Astrocyte (in vitro differentiated cells and primary cell): ENCODE measurements at regions not wholly inside any gene's neighbourhood (a gene's known extent, or its start where the extent isn't known, plus 50 kb on each side); places are given as distances from the start of the nearest gene placed in this dataset.
"Not testable (repeated sequence)": the region's sequence is repeated elsewhere in the genome, so short reads cannot be mapped to it uniquely, and the experiment has no call there.

ENCODE experiments used
- CTCF ChIP-seq: IDR thresholded peaks from 2 replicates; pipeline ENCODE4 v1.5.1; 2011; ENCODE audit warnings: low read depth, mild to moderate bottlenecking, inconsistent platforms, low read length, moderate library complexity; ENCODE audit not compliant: insufficient read depth
- EZH2 ChIP-seq: IDR thresholded peaks from 2 replicates; pipeline ENCODE4 v1.6.1; 2012; ENCODE audit warnings: mild to moderate bottlenecking, low read length, inconsistent platforms; ENCODE audit not compliant: insufficient read depth

- TF ChIP-seq EZH2, CTCF: not testable (repeated sequence)
Observed at GRCh38 chr5:19287548-19288277, 700.3 kb downstream of the CDH18 start.
